GM21723 (cell line): ENCODE measurements at regions not wholly inside any gene's neighbourhood (a gene's known extent, or its start where the extent isn't known, plus 50 kb on each side); places are given as distances from the start of the nearest gene placed in this dataset.
"Not testable (repeated sequence)": the region's sequence is repeated elsewhere in the genome, so short reads cannot be mapped to it uniquely, and the experiment has no call there.

ENCODE experiments used
- ATAC-seq: cut with Tn5 transposase; IDR thresholded peaks from one replicate; pipeline ENCODE4 v1.9.1; 2021; ENCODE audit warnings: mild to moderate bottlenecking, moderate library complexity; ENCODE audit not compliant: unreplicated experiment

- no peak for ATAC-seq
Measured at GRCh38 chr6:105557291-105557690, 154.4 kb upstream of the PREP start.

- ATAC-seq = no peak
Measured at GRCh38 chr6:105553171-105553570, 150.3 kb upstream of the PREP start.

GRCh38 chr6:105550955-105551620 is 148.2 kb upstream of the PREP start:
- ATAC-seq = no peak

GRCh38 chr6:105546754-105547153 is 143.9 kb upstream of the PREP start:
- no peak for ATAC-seq

GRCh38 chr6:105545947-105546731 is 143.3 kb upstream of the PREP start:
- ATAC-seq = no peak

- no peak for ATAC-seq
Measured at GRCh38 chr6:105545228-105545920, 142.5 kb upstream of the PREP start.

GRCh38 chr6:105539911-105540310 is 137.0 kb upstream of the PREP start:
- ATAC-seq = no peak

GRCh38 chr6:105537981-105538578 is 135.2 kb upstream of the PREP start:
- no peak for ATAC-seq

GRCh38 chr6:105536961-105537360 is 134.1 kb upstream of the PREP start:
- no peak for ATAC-seq

- no peak for ATAC-seq
Measured at GRCh38 chr6:105533301-105533700, 130.4 kb upstream of the PREP start.

- no peak for ATAC-seq
Measured at GRCh38 chr6:105526225-105526872, 123.5 kb upstream of the PREP start.

GRCh38 chr6:105522626-105523322 is 119.9 kb upstream of the PREP start:
- no peak for ATAC-seq

GRCh38 chr6:105519954-105520353 is 117.1 kb upstream of the PREP start:
- no peak for ATAC-seq

- ATAC-seq = not testable (repeated sequence)
Measured at GRCh38 chr6:105518993-105519392, 116.1 kb upstream of the PREP start.

GRCh38 chr6:105515054-105515453 is 112.2 kb upstream of the PREP start:
- no peak for ATAC-seq

- no peak for ATAC-seq
Measured at GRCh38 chr6:105514306-105514705, 111.4 kb upstream of the PREP start.

- ATAC-seq = no peak
Measured at GRCh38 chr6:105511639-105512038, 108.8 kb upstream of the PREP start.

- ATAC-seq = no peak
Measured at GRCh38 chr6:105510746-105511145, 107.9 kb upstream of the PREP start.

GRCh38 chr6:105509506-105510331 is 106.8 kb upstream of the PREP start:
- no peak for ATAC-seq
